ENCODE measurements at regions not wholly inside any gene's neighbourhood (a gene's known extent, or its start where the extent isn't known, plus 50 kb on each side); places are given as distances from the start of the nearest gene placed in this dataset.

- TF ChIP-seq, protein P1, sequence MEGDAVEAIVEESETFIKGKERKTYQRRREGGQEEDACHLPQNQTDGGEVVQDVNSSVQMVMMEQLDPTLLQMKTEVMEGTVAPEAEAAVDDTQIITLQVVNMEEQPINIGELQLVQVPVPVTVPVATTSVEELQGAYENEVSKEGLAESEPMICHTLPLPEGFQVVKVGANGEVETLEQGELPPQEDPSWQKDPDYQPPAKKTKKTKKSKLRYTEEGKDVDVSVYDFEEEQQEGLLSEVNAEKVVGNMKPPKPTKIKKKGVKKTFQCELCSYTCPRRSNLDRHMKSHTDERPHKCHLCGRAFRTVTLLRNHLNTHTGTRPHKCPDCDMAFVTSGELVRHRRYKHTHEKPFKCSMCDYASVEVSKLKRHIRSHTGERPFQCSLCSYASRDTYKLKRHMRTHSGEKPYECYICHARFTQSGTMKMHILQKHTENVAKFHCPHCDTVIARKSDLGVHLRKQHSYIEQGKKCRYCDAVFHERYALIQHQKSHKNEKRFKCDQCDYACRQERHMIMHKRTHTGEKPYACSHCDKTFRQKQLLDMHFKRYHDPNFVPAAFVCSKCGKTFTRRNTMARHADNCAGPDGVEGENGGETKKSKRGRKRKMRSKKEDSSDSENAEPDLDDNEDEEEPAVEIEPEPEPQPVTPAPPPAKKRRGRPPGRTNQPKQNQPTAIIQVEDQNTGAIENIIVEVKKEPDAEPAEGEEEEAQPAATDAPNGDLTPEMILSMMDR (IDR thresholded peaks at IDR 0.05) = no peak
- no peak for TF ChIP-seq POLR2AphosphoS5 (IDR thresholded peaks at IDR 0.05)
Measured at GRCh38 chr14:37658156-37658555, 62.7 kb downstream of the TTC6 start.
